Activated CD8-positive, alpha-beta memory T cell treated with anti-CD3 and anti-CD28 coated beads for 1 hour (primary cell): ENCODE measurements at regions not wholly inside any gene's neighbourhood (a gene's known extent, or its start where the extent isn't known, plus 50 kb on each side); places are given as distances from the start of the nearest gene placed in this dataset.

Source experiments
- DNase-seq, 2 donors: peaks; one replicate each; pipeline ENCODE4 v3.0.0-alpha.2; 2020; ENCODE audit warnings: low read depth in 1 of 2; ENCODE audit errors: extremely low read depth in 1 of 2

DNA sequence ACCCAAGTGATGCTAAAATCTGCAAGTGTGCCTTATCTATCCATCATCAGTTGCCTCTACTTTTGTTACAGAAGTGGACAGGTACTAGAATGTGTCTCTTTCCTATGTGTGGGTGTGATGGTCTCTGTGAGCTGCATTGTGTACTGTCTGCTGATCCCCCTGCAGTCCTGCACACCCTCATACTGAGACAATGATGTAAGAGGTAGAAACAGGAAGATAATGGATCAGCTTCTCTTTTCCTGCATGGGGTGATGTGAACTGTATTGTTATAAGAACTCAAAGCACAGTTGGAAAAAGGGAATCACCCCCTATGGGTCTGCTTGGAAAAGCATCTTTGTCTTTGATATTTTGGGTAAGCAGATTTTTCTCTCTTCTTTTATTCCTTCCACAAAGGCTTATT, 537.6 kb upstream of the CDH2 start:
- no peak for DNase-seq

DNA sequence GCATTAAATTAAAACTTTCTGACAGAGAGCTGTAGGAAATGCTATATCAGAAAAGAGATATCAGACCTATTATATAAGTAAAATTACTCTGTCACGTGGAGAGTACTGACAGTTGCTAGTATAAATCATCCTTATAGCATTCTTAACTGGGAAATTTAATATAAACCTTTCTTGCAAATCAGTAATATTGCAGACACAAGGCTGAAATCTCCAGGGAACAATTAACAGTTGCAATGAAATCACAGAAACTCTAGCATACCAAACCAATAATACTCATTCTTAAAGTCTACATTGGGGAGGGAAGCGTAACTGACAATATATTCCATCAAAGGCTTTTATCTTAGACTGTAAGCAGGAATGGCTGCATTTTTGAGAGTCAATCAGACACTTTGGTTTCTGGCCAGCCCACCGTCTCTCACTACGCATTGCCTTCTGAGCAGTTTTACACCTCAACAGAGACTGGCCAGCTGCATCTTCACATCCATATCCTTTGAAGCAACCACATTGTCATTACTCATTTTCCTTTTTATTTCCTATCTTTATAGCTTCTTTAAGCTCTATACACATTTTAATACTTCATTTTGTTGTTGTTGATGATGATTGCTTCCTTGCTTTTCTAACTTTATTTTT, 536.0 kb upstream of the CDH2 start:
- DNase-seq, result no peak

GRCh38 chr18:28712172-28712571, 535.2 kb upstream of the CDH2 start:
- DNase-seq, result no peak

- DNase-seq, result no peak
Observed at GRCh38 chr18:28711096-28711495, 534.2 kb upstream of the CDH2 start.

DNA sequence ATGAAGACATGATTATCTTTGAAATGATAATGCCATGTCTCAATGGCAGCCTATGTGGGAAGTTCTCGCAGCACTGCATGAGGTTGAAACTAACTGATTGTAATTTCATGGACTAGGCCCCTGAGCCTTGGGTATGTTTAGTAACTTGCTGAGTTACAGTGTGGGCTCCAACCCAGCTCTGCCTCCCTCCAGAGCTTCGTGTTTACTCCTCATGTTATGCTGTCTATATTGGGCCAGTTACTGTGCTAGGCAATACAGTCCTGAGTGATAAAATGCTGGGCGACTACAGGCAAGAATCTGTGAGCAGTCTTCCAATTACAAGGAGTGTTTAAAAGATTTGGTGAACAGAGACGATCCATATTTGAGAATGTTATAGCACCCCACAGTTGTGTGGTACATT, 530.1 kb upstream of the CDH2 start:
- DNase-seq, result no peak

- no peak for DNase-seq
Observed at GRCh38 chr18:28706397-28706796, 529.5 kb upstream of the CDH2 start.

DNA sequence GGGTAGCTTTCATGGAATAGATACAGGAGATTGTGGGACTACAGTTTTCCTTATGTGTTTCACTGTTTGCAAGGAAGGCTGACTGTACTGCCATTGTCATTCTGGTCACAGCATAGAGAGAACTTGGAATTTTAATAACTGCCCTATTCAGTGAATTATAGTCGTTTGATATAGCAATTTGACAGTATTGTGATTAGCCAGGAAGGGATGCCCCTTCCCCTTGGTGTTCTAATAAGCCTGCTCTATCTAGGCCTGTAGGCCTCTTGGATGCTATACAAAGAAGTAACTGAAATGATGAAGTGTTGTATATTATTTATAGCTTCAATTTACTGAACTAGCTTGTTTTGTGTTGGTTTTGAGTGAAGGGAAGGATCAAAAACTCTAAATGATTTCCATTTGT, 528.6 kb upstream of the CDH2 start:
- DNase-seq, result no peak

- DNase-seq, result no peak
Observed at GRCh38 chr18:28692337-28692736, 515.4 kb upstream of the CDH2 start.

DNA sequence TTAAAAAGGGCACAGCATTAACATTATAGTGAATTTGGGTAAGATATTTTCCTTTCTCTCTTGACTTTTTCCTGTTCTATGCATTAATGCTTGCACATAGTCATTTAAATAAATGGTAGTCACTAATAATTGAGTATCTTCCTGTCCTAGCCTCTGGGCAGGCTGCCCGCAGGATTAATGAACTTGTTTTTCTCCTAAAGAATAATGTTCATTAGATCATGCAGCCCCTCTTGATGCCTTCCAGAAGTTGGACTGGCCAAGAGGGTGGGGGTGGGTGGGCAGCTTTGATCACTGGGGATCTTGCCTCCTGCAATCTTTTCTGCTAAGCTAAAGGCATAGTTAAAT, 514.5 kb upstream of the CDH2 start:
- no peak for DNase-seq

DNA sequence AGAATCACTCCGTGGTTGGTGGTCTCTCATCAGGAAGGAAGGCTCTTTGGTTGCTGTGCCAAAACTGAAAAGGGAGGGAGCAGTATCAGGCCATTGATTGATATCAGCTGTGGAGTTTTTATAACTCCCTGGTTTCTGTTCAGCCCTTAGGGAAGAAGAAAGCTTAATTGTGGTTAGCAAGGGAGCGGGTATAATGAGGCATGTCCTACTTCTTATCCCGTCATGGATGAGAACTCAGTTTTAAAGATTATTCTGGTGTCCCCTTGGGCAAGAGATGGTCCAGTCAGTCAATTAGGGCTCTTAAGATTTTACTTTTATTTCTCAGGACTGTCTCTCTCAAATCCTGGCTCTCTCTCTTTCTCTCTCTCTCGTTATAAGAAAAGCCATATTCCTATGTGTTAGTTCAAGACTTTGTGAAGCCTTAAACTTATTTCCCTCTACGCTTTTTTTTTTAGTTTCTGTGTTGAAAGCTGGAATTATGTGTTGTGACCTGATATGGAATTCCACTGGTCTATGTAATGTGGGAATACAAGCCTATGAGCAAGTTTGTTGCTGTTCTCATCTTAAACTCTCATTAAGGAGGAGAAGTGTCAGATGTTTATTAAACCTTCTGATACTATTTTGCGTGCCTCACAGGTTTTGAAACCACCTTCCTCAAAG, 514.0 kb upstream of the CDH2 start:
- DNase-seq, result no peak

- DNase-seq, result no peak
Observed at GRCh38 chr18:28690100-28690499, 513.2 kb upstream of the CDH2 start.

- no peak for DNase-seq
Observed at GRCh38 chr18:28689588-28689987, 512.7 kb upstream of the CDH2 start.

GRCh38 chr18:28684746-28685355, 507.9 kb upstream of the CDH2 start:
- no peak for DNase-seq

DNA sequence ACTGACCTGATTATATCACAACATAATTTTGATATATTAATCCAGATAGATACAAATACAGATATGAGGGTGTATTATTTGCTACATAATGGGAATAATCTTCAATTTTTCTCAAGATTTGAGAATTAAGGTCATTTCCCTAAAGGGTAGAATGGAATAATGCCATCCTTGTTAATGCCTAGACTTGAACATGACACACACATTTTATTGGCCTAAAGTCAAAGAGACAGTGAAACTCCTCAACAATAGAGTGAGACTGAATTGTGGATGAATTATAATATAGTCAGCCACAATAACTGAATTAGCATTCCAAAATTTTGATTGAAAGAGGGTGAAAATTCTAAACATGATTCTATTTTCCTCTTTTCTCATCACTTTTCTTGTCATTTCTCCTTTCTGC, 506.0 kb upstream of the CDH2 start:
- no peak for DNase-seq

DNA sequence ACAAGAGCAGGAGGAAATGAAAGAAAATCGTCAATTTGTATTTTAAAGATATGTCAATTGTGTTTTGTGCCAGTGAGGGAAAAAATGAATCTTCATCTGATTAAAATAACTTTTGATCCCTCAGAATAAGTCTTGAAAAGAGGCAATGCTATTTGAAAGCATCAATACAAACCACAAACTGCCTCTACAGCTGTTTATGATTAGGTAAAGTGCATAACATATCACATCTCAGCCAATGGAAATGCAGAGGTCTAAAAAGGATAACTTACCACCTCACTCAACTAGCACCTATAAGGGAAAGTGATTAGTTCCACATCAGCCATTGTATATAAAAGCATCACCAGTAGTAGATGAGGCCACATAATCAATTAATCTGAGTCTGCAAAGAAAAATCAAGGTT, 492.2 kb upstream of the CDH2 start:
- no peak for DNase-seq

- DNase-seq, result no peak
Observed at GRCh38 chr18:28666216-28666615, 489.3 kb upstream of the CDH2 start.

DNA sequence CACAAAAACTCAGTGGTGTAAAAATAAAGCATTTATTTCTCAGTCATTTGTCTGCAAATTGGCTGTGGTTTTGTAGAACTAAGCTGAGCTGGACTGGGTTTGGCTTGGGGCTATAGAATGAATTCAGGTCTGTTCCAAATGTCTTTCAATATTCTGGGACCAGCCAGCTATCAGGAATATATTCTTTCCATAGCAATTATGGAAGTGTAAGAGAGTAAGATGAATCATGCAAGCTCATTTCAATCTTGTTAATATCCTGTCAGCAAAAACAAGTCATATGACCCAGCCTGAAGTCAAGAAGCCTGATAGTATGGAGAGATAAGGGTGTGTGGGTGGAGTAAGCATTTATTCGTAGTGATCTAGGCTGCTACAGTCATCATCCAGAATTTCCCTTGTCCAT, 481.0 kb upstream of the CDH2 start:
- no peak for DNase-seq

DNA sequence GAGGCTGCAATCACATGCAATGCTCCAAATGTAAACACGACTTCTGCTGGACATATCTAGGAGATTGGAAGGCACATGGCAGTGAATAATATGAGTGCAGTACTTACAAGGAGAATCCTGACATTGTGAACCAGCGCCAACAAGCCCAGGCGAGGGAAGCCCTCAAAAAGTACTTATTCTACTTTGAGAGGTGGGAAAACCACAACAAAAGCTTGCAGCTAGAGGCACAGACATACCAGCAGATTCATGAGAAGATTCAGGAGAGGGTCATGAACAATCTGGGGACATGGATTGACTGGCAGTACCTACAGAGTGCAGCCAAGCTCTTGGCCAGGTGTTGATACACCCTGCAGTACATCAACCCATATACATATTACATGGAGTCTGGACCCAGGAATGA, 475.7 kb upstream of the CDH2 start:
- DNase-seq, result no peak

DNA sequence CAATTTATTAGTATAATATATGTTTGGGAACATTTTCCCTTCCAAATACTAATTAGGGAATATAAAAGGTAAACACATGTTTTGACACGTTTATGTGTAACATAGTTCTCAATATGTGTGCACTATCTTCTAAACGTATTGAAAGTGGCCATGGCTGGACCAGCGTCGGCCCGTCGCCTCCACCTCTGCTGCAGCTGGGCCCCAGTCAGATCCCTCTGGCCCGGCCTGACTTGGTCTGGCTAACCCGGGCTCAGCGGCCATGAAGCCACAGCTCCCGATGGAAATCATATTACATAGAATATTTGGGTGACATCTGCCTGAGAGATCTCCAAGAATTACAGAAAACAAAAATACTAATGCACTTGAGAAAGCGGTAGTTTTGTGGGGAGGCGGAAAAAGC, 474.4 kb upstream of the CDH2 start:
- DNase-seq, result no peak

DNA sequence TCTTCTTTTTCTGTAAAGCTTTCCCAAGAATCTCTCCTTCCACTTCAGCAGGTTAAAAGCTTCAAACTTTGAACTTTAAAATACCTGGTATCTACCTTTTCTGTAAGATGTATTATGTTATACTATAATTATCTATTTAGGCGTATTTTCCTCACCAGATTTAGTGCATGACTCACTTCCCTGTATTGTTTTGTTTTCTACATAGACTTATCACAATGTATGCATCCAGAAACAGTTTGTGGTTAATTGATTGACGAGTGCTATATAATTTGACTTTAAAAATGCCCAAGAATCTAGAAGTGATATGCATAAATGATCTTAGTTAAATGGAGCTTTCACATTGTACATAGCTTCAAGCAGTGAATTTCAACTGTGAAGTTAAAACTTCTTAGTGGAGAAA, 473.9 kb upstream of the CDH2 start:
- DNase-seq, result no peak

GRCh38 chr18:28647961-28648360, 471.0 kb upstream of the CDH2 start:
- no peak for DNase-seq

GRCh38 chr18:28637897-28638296, 461.0 kb upstream of the CDH2 start:
- DNase-seq, result no peak

DNA sequence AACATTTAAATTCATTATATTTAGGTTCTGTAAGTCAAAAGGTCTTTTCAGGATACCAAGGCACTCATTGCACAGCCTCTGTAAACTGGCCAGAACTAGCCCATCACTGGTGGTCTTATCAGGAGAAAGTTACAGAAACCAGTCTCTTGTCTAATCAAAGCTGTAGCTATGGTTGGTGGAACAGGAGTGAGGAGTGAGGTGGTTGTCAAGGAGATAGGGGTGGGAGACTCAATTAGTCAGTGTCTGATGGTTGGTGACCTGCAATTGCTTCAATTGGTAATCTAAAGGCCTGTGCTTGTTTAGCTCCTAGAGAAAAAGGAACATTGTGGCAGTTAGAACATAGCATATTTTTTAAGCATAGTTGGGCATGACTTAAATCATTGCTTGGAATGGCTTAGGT, 458.6 kb upstream of the CDH2 start:
- no peak for DNase-seq
